GM23338 (cell line): ENCODE measurements at regions not wholly inside any gene's neighbourhood (a gene's known extent, or its start where the extent isn't known, plus 50 kb on each side); places are given as distances from the start of the nearest gene placed in this dataset.

Source experiments
- ATAC-seq: fragments of 200-7000 bp; cut with Tn5 transposase; 3 replicates; pipeline ENCODE4 v1.9.1; 2020
- DNase-seq: peaks from one replicate; pipeline ENCODE4 v3.0.0-alpha.2; 2015; ENCODE audit warnings: low spot score
- H2AFZ ChIP-seq: fragments of 200-600 bp; sonication (generic); 2 replicates; pipeline ENCODE4 v1.8.0; 2016; ENCODE audit warnings: antibody characterized with exemption, mild to moderate bottlenecking, moderate library complexity
- H3F3A ChIP-seq: fragments of 200-600 bp; sonication (generic); replicated peaks from 2 replicates; pipeline ENCODE4 v1.8.0; 2017; ENCODE audit warnings: antibody characterized with exemption, mixed run types, low read depth
- H3K27ac ChIP-seq: fragments of 200-600 bp; sonication (generic); 2 replicates; pipeline ENCODE4 v1.6.1; 2016; ENCODE audit warnings: low read depth
- H3K27me3 ChIP-seq: fragments of 200-600 bp; sonication (generic); 2 replicates; pipeline ENCODE4 v1.8.0; 2016; ENCODE audit warnings: mild to moderate bottlenecking, mixed run types, moderate library complexity; ENCODE audit not compliant: insufficient read depth
- H3K36me3 ChIP-seq: fragments of 200-600 bp; sonication (generic); 2 replicates; pipeline ENCODE4 v1.8.0; 2016; ENCODE audit warnings: mild to moderate bottlenecking; ENCODE audit not compliant: insufficient read depth
- H3K4me1 ChIP-seq: fragments of 200-600 bp; sonication (generic); 2 replicates; pipeline ENCODE4 v1.8.0; 2016; ENCODE audit warnings: mild to moderate bottlenecking, moderate library complexity; ENCODE audit not compliant: insufficient read depth
- H3K4me2 ChIP-seq: fragments of 200-600 bp; sonication (generic); 2 replicates; pipeline ENCODE4 v1.7.1; 2017; ENCODE audit warnings: mixed run types
- H3K4me3 ChIP-seq: fragments of 200-600 bp; sonication (generic); 2 replicates; pipeline ENCODE4 v1.6.1; 2016; ENCODE audit warnings: mixed run types
- H3K79me2 ChIP-seq: fragments of 200-600 bp; sonication (generic); replicated peaks from 2 replicates; pipeline ENCODE4 v1.8.0; 2017; ENCODE audit warnings: mild to moderate bottlenecking; ENCODE audit not compliant: insufficient read depth
- H3K9me2 ChIP-seq: fragments of 200-600 bp; sonication (generic); 2 replicates; pipeline ENCODE4 v1.8.0; 2017; ENCODE audit not compliant: insufficient read depth
- H4K20me1 ChIP-seq: fragments of 200-600 bp; sonication (generic); replicated peaks from 2 replicates; pipeline ENCODE4 v1.8.0; 2017; ENCODE audit warnings: mild to moderate bottlenecking; ENCODE audit not compliant: insufficient read depth
- H3K27ac Mint-ChIP-seq: 2 replicates; pipeline ENCODE4 v1.8.0; 2020; ENCODE audit warnings: inconsistent platforms, mild to moderate bottlenecking, moderate library complexity, mixed read lengths
- H3K27me3 Mint-ChIP-seq: 3 replicates; pipeline ENCODE4 v1.8.0; 2022; ENCODE audit warnings: low read depth, mild to moderate bottlenecking, moderate library complexity, mixed read lengths, inconsistent platforms; ENCODE audit not compliant: insufficient read depth, poor library complexity
- H3K36me3 Mint-ChIP-seq: 3 replicates; pipeline ENCODE4 v1.8.0; 2021; ENCODE audit warnings: low read depth, mild to moderate bottlenecking, inconsistent platforms, moderate library complexity, mixed read lengths
- H3K4me1 Mint-ChIP-seq: 3 replicates; pipeline ENCODE4 v1.8.0; 2020; ENCODE audit warnings: mild to moderate bottlenecking, inconsistent platforms, mixed read lengths
- H3K4me3 Mint-ChIP-seq: 3 replicates; pipeline ENCODE4 v1.8.0; 2021; ENCODE audit warnings: moderate library complexity, mild to moderate bottlenecking, inconsistent platforms, mixed read lengths
- H3K9me3 Mint-ChIP-seq: 3 replicates; pipeline ENCODE4 v1.8.0; 2020; ENCODE audit warnings: moderate library complexity, mild to moderate bottlenecking, inconsistent platforms, mixed read lengths
- EZH2phosphoT487 ChIP-seq: fragments of 200-600 bp; sonication (generic); IDR thresholded peaks from one replicate; pipeline ENCODE4 v1.8.1; 2018; ENCODE audit warnings: antibody characterized with exemption; ENCODE audit not compliant: unreplicated experiment
- JUNB ChIP-seq: IDR thresholded peaks from one replicate; pipeline ENCODE4 v1.6.1; 2016; ENCODE audit warnings: antibody characterized with exemption; ENCODE audit not compliant: unreplicated experiment
- POLR2AphosphoS5 ChIP-seq: IDR thresholded peaks from 2 replicates; pipeline ENCODE4 v1.6.1; 2016; ENCODE audit warnings: antibody characterized with exemption, low read depth
- STAT1 ChIP-seq: IDR thresholded peaks from one replicate; pipeline ENCODE4 v1.6.1; 2016; ENCODE audit warnings: antibody characterized with exemption; ENCODE audit not compliant: unreplicated experiment
- ZNF114 ChIP-seq: fragments of 250-450 bp; sonication (Bioruptor Pico); IDR thresholded peaks from 2 replicates; pipeline ENCODE4 v1.5.0; 2020; ENCODE audit warnings: mild to moderate bottlenecking, moderate library complexity
- TF ChIP-seq, protein P1 (sequence below): fragments of 250-450 bp; sonication (Bioruptor Pico); IDR thresholded peaks from 2 replicates; pipeline ENCODE4 v1.5.0; 2020; ENCODE audit warnings: mild to moderate bottlenecking, moderate library complexity
- TF ChIP-seq, protein P2 (sequence below): IDR thresholded peaks from one replicate; pipeline ENCODE4 v1.6.1; 2018; ENCODE audit warnings: antibody characterized with exemption; ENCODE audit not compliant: unreplicated experiment

DNA sequence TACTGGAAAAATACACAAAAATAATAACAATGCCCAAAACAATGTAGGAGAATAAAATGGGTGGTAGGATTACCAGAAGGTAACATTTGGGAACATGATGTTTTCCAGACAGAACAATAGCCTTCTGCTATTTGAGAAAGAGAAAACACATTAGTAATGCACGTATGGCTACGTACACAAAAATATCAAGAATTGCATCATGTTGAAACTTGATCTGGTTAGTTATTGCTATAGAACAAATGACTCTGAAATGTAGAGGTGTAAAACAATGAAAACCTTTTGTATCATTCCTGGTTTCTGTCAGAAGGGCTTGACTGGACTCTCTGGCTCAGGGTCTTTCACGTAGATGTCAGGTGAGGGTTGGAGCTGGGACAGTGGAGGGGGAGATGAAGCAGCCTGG, 1040.0 kb downstream of the FAT4 start:
- Mint-ChIP-seq H3K27me3 (no peaks in the 10 kb centered on the region), H3K9me3 (no peaks in the 10 kb centered on the region), H3K27ac (no peak overlapping the region), H3K36me3 (no peaks in the 10 kb centered on the region), H3K4me3 (no peak overlapping the region), H3K4me1 (peaks cover 9% of the 10 kb centered on the region)
- no peaks in the 10 kb centered on the region for H3K36me3 ChIP-seq
- H3K27ac ChIP-seq = no peak overlapping the region
- no peak overlapping the region for H3K4me2 ChIP-seq
- no peak for DNase-seq
- H3K79me2 ChIP-seq = no peaks in the 10 kb centered on the region
- H2AFZ ChIP-seq = peak overlapping the region; percentile 85; the same call in 1 of the 2 replicates
- H3K4me1 ChIP-seq = peaks cover 4% of the 10 kb centered on the region
- 0 out of 2 replicates have a peak, but pooled peaks cover 2% of the 10 kb centered on the region for H3K9me2 ChIP-seq
- H3F3A ChIP-seq = no peaks in the 10 kb centered on the region
- H3K4me3 ChIP-seq = no peak overlapping the region
- no peaks in the 10 kb centered on the region for H3K27me3 ChIP-seq
- no peaks in the 10 kb centered on the region for H4K20me1 ChIP-seq
- ATAC-seq = no peak
- TF ChIP-seq, protein P1, sequence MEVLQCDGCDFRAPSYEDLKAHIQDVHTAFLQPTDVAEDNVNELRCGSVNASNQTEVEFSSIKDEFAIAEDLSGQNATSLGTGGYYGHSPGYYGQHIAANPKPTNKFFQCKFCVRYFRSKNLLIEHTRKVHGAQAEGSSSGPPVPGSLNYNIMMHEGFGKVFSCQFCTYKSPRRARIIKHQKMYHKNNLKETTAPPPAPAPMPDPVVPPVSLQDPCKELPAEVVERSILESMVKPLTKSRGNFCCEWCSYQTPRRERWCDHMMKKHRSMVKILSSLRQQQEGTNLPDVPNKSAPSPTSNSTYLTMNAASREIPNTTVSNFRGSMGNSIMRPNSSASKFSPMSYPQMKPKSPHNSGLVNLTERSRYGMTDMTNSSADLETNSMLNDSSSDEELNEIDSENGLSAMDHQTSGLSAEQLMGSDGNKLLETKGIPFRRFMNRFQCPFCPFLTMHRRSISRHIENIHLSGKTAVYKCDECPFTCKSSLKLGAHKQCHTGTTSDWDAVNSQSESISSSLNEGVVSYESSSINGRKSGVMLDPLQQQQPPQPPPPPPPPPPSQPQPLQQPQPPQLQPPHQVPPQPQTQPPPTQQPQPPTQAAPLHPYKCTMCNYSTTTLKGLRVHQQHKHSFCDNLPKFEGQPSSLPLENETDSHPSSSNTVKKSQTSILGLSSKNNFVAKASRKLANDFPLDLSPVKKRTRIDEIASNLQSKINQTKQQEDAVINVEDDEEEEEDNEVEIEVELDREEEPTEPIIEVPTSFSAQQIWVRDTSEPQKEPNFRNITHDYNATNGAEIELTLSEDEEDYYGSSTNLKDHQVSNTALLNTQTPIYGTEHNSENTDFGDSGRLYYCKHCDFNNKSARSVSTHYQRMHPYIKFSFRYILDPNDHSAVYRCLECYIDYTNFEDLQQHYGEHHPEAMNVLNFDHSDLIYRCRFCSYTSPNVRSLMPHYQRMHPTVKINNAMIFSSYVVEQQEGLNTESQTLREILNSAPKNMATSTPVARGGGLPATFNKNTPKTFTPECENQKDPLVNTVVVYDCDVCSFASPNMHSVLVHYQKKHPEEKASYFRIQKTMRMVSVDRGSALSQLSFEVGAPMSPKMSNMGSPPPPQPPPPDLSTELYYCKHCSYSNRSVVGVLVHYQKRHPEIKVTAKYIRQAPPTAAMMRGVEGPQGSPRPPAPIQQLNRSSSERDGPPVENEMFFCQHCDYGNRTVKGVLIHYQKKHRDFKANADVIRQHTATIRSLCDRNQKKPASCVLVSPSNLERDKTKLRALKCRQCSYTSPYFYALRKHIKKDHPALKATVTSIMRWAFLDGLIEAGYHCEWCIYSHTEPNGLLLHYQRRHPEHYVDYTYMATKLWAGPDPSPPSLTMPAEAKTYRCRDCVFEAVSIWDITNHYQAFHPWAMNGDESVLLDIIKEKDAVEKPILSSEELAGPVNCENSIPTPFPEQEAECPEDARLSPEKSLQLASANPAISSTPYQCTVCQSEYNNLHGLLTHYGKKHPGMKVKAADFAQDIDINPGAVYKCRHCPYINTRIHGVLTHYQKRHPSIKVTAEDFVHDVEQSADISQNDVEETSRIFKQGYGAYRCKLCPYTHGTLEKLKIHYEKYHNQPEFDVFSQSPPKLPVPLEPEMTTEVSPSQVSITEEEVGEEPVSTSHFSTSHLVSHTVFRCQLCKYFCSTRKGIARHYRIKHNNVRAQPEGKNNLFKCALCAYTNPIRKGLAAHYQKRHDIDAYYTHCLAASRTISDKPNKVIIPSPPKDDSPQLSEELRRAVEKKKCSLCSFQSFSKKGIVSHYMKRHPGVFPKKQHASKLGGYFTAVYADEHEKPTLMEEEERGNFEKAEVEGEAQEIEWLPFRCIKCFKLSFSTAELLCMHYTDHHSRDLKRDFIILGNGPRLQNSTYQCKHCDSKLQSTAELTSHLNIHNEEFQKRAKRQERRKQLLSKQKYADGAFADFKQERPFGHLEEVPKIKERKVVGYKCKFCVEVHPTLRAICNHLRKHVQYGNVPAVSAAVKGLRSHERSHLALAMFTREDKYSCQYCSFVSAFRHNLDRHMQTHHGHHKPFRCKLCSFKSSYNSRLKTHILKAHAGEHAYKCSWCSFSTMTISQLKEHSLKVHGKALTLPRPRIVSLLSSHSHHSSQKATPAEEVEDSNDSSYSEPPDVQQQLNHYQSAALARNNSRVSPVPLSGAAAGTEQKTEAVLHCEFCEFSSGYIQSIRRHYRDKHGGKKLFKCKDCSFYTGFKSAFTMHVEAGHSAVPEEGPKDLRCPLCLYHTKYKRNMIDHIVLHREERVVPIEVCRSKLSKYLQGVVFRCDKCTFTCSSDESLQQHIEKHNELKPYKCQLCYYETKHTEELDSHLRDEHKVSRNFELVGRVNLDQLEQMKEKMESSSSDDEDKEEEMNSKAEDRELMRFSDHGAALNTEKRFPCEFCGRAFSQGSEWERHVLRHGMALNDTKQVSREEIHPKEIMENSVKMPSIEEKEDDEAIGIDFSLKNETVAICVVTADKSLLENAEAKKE (CRISPR knock-in tag) = no peak
- TF ChIP-seq POLR2AphosphoS5 (no peak), ZNF114 (CRISPR knock-in tag) (no peak), JUNB (no peak)

DNA sequence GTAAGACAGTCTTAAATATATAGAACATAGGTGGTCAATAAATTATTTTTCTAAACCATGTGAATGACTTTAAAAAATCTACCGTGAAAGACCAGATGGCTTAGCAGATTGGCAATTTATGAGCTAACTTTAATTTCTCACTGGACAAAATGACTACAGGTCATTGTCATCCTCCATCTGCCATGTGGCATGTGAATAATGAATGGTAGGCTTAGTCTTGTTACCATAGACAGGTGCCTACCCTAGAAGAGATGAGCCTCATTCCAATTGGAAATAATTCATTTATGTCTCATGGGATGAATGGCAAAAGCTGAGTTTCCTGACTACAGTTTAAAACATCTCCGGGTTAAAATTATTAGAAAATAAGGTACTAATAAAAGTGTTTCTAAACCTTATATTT, 1043.3 kb downstream of the FAT4 start:
- no peak overlapping the region for H3K4me3 Mint-ChIP-seq
- Histone ChIP-seq H3F3A (no peaks in the 10 kb centered on the region), H3K4me3 (no peak overlapping the region), H3K27me3 (no peaks in the 10 kb centered on the region), H3K36me3 (no peaks in the 10 kb centered on the region), H4K20me1 (no peaks in the 10 kb centered on the region), H3K4me1 (peaks cover 7% of the 10 kb centered on the region), H3K4me2 (no peak overlapping the region), H3K79me2 (no peaks in the 10 kb centered on the region), H3K27ac (no peak overlapping the region), H2AFZ (no peak overlapping the region), H3K9me2 (0 out of 2 replicates have a peak, but pooled peaks cover 2% of the 10 kb centered on the region)
- peaks cover 22% of the 10 kb centered on the region for H3K4me1 Mint-ChIP-seq
- no peaks in the 10 kb centered on the region for H3K27me3 Mint-ChIP-seq
- H3K36me3 Mint-ChIP-seq = no peaks in the 10 kb centered on the region
- DNase-seq = no peak
- no peak for ATAC-seq
- no peaks in the 10 kb centered on the region for H3K9me3 Mint-ChIP-seq
- H3K27ac Mint-ChIP-seq = no peak overlapping the region
- TF ChIP-seq, protein P2, sequence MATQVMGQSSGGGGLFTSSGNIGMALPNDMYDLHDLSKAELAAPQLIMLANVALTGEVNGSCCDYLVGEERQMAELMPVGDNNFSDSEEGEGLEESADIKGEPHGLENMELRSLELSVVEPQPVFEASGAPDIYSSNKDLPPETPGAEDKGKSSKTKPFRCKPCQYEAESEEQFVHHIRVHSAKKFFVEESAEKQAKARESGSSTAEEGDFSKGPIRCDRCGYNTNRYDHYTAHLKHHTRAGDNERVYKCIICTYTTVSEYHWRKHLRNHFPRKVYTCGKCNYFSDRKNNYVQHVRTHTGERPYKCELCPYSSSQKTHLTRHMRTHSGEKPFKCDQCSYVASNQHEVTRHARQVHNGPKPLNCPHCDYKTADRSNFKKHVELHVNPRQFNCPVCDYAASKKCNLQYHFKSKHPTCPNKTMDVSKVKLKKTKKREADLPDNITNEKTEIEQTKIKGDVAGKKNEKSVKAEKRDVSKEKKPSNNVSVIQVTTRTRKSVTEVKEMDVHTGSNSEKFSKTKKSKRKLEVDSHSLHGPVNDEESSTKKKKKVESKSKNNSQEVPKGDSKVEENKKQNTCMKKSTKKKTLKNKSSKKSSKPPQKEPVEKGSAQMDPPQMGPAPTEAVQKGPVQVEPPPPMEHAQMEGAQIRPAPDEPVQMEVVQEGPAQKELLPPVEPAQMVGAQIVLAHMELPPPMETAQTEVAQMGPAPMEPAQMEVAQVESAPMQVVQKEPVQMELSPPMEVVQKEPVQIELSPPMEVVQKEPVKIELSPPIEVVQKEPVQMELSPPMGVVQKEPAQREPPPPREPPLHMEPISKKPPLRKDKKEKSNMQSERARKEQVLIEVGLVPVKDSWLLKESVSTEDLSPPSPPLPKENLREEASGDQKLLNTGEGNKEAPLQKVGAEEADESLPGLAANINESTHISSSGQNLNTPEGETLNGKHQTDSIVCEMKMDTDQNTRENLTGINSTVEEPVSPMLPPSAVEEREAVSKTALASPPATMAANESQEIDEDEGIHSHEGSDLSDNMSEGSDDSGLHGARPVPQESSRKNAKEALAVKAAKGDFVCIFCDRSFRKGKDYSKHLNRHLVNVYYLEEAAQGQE = no peak
- TF ChIP-seq STAT1 = no peak
- no peak for TF ChIP-seq EZH2phosphoT487
- TF ChIP-seq ZNF114 (CRISPR knock-in tag) = no peak
